Eye (tissue), 1 donor: ENCODE measurements at regions not wholly inside any gene's neighbourhood (a gene's known extent, or its start where the extent isn't known, plus 50 kb on each side); places are given as distances from the start of the nearest gene placed in this dataset.
"Not testable (repeated sequence)": the region's sequence is repeated elsewhere in the genome, so short reads cannot be mapped to it uniquely, and the experiment has no call there.

ENCODE experiments used
- DNase-seq: peaks from one replicate; pipeline ENCODE4 v3.0.0-alpha.2; 2015

GRCh38 chr2:228507231-228507824 is 325.8 kb upstream of the SPHKAP start:
- no peak for DNase-seq

- DNase-seq, result no peak
Observed at GRCh38 chr2:228503731-228504130, 322.2 kb upstream of the SPHKAP start.

- DNase-seq, result no peak
Observed at GRCh38 chr2:228493852-228494251, 312.4 kb upstream of the SPHKAP start.

GRCh38 chr2:228479014-228479413 is 297.5 kb upstream of the SPHKAP start:
- no peak for DNase-seq

- no peak for DNase-seq
Observed at GRCh38 chr2:228474466-228474865, 293.0 kb upstream of the SPHKAP start.

GRCh38 chr2:228469721-228470120 is 288.2 kb upstream of the SPHKAP start:
- no peak for DNase-seq

- no peak for DNase-seq
Observed at GRCh38 chr2:228466851-228467250, 285.4 kb upstream of the SPHKAP start.

- no peak for DNase-seq
Observed at GRCh38 chr2:228465408-228465807, 283.9 kb upstream of the SPHKAP start.

GRCh38 chr2:228458364-228458763 is 276.9 kb upstream of the SPHKAP start:
- DNase-seq, result no peak

- DNase-seq, result peak; percentile 13
Observed at GRCh38 chr2:228447266-228447915, 265.9 kb upstream of the SPHKAP start.

GRCh38 chr2:228446734-228447133 is 265.2 kb upstream of the SPHKAP start:
- peak; percentile 72 for DNase-seq

- DNase-seq, result peak; percentile 71
Observed at GRCh38 chr2:228444161-228444560, 262.7 kb upstream of the SPHKAP start.

- DNase-seq, result no peak
Observed at GRCh38 chr2:228433721-228434120, 252.2 kb upstream of the SPHKAP start.

- no peak for DNase-seq
Observed at GRCh38 chr2:228432116-228432515, 250.6 kb upstream of the SPHKAP start.

GRCh38 chr2:228430986-228431385 is 249.5 kb upstream of the SPHKAP start:
- no peak for DNase-seq

GRCh38 chr2:228426502-228427216 is 245.2 kb upstream of the SPHKAP start:
- no peak for DNase-seq

- DNase-seq, result not testable (repeated sequence)
Observed at GRCh38 chr2:228425411-228426060, 244.0 kb upstream of the SPHKAP start.

GRCh38 chr2:228417956-228418355 is 236.5 kb upstream of the SPHKAP start:
- DNase-seq, result peak; percentile 15

GRCh38 chr2:228417526-228417925 is 236.0 kb upstream of the SPHKAP start:
- no peak for DNase-seq

- DNase-seq, result no peak
Observed at GRCh38 chr2:228410061-228410460, 228.6 kb upstream of the SPHKAP start.

- no peak for DNase-seq
Observed at GRCh38 chr2:228409493-228409892, 228.0 kb upstream of the SPHKAP start.

- DNase-seq, result no peak
Observed at GRCh38 chr2:228408529-228409227, 227.2 kb upstream of the SPHKAP start.

GRCh38 chr2:228407821-228408220 is 226.3 kb upstream of the SPHKAP start:
- peak; percentile 6 for DNase-seq
